Ovary (tissue), 3 donors: ENCODE measurements at regions not wholly inside any gene's neighbourhood (a gene's known extent, or its start where the extent isn't known, plus 50 kb on each side); places are given as distances from the start of the nearest gene placed in this dataset.

ENCODE experiments used
- CTCF ChIP-seq, 3 donors: fragments of 450-650 bp in 2 of 3; fragments of 200-600 bp in 1 of 3; IDR thresholded peaks; one replicate each; pipeline versions ENCODE4 v1.5.1 to v1.8.0; 2016 to 2022; ENCODE audit warnings: antibody characterized with exemption in 3 of 3, mild to moderate bottlenecking in 1 of 3
- POLR2A ChIP-seq: fragments of 450-650 bp; IDR thresholded peaks from one replicate; pipeline ENCODE4 v1.6.1; 2017; ENCODE audit warnings: antibody characterized with exemption, mild to moderate bottlenecking, moderate library complexity
- donor health status: DM: no; HTN: no; CAD: no.

GRCh38 chr5:176743136-176743861, 67.1 kb upstream of the UNC5A start:
- TF ChIP-seq POLR2A (no peak), CTCF (IDR thresholded peaks at IDR 0.05) (no peak)
